ENCODE measurements at regions not wholly inside any gene's neighbourhood (a gene's known extent, or its start where the extent isn't known, plus 50 kb on each side); places are given as distances from the start of the nearest gene placed in this dataset.
A peak's percentile ranks its signal among the peaks of the same experiment; 100 is the strongest.
"Not testable (repeated sequence)": the region's sequence is repeated elsewhere in the genome, so short reads cannot be mapped to it uniquely, and the experiment has no call there.

DNA sequence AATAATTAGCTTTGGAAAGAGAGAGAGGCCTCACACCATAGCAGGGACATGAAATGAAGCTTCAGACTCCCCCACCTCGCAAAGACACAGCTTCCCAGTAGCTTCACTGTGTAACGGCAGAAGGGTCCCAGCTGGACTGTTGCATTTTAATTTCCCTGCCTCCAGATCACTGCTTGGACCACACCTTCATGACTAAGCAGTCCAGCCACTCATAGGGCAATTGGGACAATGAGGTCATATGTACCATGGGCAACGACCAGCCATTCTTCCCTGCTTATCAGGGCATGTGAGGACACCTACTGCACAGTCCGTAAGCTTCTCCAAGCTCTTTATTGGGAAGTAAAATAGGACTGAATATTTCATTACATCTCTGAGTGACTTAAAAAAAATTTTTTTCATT is 183.0 kb downstream of the MREG start:
- DNase-seq: peak; percentile 50

DNA sequence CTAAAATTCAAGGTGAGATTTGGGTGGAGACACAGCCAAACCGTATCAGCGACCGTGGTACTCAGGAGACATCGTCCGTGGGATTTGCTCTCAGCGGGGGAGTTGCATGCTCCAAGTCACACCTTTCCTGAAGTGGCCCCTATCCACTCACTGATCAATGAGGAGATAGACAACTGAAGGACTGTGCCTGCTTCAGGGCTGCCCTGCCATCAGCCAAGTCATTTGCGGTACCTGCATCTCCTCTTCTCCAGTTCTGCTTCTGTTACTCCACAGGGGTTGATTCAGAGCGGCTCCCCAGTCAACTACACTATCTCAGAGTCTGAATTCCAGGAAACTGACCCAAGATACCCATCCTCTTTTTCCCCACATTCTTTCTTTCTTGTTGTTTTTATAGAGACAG is 184.1 kb downstream of the MREG start:
- no peak for DNase-seq

DNA sequence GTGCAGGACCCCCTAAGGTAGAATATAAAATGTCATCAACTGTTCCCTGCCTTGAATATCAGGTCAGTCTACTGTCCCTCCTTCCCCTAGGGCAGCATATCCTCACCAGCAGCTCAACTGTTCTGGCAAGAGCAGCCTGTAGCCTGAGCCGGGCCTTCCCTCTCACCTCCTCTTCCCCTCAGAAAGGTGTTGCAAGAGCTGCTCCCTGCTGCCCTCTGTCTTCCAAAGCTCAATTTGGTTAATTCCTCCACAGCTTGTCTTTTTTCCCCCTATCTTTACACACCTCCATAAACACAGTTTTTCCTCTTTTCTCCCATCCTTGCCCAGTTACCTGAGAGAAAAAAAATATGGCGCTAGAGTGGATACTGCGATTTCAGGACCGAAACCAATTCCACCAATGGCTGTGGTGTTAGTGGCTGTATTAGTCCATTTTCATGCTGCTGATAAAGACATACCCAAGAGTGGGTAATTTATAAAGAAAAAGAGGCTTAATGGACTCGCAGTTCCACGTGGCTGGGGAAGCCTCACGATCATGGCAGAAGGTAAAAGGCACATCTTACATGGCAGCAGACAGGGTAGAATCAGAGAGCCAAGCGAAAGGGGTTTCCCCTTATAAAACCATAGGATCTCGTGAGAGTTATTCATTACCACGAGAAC is 184.7 kb downstream of the MREG start:
- DNase-seq: peak; percentile 84

DNA sequence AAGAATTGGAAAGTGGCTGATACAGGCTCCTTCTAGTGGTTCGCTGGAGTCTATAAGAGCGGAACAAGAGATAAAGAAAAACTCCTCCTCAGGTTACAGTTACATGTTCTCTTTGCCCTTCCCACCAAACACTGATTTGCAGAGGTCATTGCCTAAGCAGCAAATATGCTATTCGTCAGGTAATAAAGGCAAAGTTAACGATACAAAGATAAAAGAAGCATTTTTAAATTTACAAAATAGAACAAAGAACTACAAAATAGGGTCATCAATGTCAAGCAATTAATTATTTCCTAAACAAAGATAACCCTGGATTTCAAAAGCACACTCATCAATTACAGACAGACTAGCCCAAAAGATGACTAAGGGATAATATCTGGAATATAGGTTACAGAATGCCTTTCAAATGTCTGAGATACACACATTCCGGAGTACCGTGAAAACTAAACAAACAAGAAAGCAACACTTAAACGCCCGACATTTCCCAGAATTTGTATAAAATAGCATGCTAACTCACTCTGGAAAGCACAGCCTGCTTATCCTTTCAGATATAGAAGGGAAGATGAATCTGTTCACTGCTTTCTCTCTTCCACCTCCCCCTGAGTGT is 186.4 kb downstream of the MREG start:
- DNase-seq: no peak

GRCh38 chr2:215826376-215826775 is 187.0 kb downstream of the MREG start:
- no peak for DNase-seq

DNA sequence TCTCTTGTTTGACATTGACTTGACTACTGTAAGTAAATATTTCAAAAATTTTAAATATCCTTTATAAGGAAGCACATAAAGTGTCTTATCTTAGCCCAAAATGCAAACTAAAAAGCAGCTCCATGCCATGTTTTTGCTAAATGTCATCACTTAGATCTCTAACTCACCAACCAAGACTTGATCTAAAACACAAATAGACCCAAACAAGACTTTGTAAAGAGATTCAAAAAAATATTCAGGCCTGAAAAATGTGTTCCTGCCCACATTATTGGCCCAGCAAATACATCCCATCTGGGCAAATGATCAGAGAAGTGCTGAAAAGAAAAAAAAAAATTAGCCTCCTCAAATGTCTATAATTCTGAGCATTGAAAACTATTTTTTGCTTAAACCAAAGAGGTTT is 187.6 kb downstream of the MREG start:
- DNase-seq: no peak

DNA sequence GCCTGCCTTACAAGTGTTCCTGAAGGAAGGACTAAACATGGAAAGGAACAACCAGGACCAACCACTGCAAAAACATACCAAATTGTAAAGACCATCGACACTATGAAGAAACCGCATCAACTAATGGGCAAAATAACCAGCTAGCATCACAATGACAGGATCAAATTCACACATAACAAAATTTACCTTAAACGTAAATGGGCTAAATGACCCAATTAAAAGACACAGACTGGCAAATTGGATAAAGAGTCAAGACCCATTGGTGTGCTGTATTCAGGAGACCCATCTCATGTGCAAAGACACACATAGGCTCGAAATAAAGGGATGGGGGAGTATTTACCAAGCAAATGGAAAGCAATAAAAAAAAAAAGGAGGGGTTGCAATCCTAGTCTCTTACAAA is 192.1 kb downstream of the MREG start:
- not testable (repeated sequence) for DNase-seq

DNA sequence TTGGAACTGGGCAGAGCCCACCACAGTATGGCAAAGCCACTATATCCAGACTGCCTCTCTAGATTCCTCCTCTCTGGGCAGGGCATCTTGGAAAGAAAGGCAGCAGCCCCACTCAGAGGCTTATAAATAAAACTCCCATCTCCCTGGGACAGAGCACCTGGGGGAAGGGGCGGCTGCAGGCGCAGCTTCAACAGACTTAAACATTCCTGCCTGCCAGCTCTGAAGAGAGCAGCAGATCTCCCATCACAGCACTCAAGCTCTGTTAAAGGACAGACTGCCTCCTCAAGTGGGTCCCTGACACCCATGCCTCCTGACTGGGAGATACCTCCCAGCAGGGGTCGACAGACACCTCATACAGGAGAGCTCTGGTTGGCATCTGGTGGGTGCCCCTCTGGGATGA is 193.6 kb downstream of the MREG start:
- DNase-seq: not testable (repeated sequence)

- DNase-seq: no peak
Measured at GRCh38 chr2:215817046-215817445, 196.3 kb downstream of the MREG start.

GRCh38 chr2:215816424-215816823 is 196.9 kb downstream of the MREG start:
- DNase-seq: no peak

- DNase-seq: no peak
Measured at GRCh38 chr2:215815960-215816359, 197.4 kb downstream of the MREG start.

DNA sequence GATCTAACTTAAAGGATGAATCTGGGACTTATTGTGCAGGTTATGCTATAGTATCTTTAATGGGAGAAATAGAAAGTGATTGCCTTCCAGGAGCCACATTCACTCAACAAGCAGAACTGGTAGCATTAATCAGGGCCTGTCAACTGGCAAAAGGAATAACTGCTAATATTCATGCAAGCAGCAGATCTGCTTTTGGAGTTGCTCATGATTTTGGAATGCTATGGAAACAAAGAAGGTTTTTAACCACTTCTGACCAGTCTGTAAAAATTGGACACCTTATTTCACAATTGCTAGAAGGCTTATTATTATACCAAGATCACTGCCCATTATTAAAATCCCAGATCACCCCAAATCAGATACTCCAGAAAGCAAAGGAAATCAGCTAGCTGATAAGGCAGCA is 200.4 kb downstream of the MREG start:
- no peak for DNase-seq

DNA sequence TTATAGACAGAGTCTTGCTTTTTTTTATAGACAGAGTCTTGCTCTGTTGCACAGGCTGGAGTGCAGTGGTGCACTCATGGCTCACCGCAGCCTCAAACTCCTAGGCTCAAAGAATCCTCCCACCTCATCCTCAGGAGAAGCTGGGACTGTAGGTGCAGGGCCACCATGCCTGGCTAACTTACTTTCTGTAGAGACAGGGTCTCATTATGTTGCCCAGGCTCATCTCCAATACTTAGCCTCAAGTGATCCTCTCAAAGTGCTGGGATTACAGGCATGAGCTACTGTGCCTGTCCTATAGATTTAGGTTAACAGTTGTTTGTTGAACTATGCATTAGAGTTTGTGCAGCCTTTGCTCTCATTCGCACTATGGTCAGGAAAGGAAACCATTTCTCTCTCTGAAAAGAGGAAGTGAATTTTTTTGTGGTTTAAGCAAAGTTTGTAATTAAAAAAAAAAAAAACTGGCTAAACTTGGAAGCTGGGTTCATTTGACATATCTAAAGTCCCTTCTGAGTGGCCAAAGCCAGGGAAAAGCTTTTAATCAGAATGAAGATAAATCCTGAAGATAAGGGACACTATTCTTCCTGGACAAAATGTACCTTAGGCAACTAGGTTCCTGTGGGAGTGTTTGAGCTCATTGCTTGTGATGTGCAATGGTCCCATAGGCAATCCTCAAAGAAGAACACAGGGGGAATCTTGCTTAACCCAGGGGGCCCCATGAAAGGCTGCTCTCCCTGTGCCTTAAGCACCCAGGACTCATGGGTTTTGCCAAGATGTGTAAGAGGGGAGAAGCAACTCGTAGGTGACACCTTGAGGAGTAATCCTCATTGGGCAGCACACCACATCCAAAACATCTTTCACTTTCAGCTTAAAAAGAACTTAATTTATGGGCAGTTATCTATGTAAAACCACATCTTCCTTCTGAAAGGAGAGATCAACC is 201.7 kb downstream of the MREG start:
- peak; percentile 88 for DNase-seq

GRCh38 chr2:215811003-215811402 is 202.3 kb downstream of the MREG start:
- no peak for DNase-seq

DNA sequence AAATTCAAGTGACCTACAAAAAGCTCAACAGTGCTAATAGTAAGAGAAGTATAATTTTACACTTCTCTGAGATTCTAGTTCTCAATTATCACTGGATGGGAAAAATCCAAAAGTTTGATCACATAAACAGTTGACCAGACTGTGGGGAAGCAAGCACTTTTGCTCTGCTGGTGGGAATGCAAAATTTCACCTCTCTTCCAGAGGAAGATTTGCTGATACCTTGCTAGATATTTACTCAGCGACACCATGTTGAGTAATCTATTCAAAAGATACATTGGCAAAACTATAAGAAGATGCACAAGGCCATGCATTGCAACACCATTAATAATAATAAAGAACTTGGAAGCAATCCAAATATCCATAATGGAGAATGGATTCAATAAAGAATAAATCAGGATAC is 204.4 kb downstream of the MREG start:
- DNase-seq: no peak

GRCh38 chr2:215808194-215808593 is 205.2 kb downstream of the MREG start:
- DNase-seq: no peak

DNA sequence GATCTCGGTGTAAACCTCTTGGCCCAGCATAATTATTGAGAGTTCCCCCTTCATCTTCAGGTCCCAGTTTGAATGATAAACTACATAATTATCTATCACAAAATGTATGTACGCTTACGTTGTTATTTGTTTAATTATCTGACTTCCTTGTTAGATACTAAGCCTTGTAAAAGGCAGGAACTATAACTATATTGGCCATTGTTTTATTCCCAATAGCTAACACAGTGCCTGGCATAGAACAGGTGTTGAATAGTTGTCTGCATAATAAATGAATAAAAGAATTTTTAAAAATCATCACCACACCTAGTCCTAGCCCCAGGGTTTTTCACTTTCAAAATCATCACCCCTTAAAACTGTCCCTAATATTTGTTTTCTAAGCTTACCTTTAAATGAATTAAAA is 207.9 kb downstream of the MREG start:
- DNase-seq: no peak

DNA sequence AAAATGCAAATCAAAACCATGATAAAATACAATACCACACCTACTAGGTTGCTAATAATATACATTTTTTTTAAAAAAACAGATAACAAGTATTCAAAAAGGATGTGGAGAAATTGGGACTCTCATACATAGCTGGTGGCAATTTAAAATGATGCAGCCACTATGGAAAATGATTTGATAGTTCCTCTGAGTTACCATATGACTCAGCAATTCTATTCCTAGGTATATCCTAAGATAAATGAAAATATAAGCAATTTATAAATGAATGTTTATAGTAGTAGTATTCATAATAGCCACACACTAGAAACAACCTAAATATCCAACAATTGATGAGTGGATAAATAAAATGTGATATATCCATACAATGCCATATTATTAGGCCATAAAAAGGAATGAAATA is 210.2 kb downstream of the MREG start:
- DNase-seq: no peak

- DNase-seq: no peak
Measured at GRCh38 chr2:215799194-215799593, 214.2 kb downstream of the MREG start.

DNA sequence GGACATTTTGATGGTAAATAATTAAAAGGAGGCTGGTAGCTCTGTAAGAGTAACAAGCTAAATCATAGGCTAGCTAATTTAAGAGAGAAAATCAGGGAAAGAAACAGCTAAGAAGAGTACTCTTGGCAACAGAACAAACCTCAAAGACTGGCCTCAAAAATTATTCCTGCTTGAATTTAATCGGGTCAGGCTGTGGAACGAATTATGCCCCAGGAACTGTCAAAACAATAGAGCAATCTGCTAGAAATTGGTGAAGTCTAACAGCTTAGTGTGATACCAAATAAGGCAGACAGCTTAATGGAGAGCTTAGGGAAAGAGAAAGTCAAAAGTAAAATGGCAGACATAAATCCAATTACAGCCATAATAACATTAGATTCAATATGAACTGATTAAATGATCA is 215.7 kb downstream of the MREG start:
- no peak for DNase-seq

GRCh38 chr2:215796140-215796855 is 217.1 kb downstream of the MREG start:
- DNase-seq: peak; percentile 54

GRCh38 chr2:215794829-215795546 is 218.4 kb downstream of the MREG start:
- peak; percentile 28 for DNase-seq

All from hematopoietic multipotent progenitor cell treated with erythropoietin and hydrocortisone succinate and interleukin-3 and kit ligand, for 4 days (in vitro differentiated cells).